ENCODE measurements at regions not wholly inside any gene's neighbourhood (a gene's known extent, or its start where the extent isn't known, plus 50 kb on each side); places are given as distances from the start of the nearest gene placed in this dataset.

DNA sequence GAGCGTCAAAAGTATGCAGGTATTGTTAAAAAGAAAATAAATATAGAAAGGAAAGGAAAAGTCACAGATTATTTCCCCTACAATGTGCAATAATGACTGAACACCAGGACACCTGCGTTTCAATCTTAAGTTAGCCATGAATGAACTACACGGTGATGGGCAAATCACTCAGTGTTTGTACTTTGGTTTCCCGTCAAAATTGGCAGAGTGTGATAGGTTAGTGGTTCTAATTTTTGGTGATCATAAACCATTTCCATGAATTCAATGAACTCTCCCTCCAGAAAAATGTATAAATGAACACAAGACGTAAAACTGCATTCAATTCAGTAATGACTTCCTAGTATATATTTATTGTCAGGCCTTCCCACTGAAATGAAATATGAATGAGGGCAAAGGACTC is 59.0 kb upstream of the ITGA1 start:
- no peak for TF ChIP-seq MXI1 (IDR thresholded peaks at IDR 0.05; ENCODE audit: low read depth, low read length)
- TF ChIP-seq, protein P1, sequence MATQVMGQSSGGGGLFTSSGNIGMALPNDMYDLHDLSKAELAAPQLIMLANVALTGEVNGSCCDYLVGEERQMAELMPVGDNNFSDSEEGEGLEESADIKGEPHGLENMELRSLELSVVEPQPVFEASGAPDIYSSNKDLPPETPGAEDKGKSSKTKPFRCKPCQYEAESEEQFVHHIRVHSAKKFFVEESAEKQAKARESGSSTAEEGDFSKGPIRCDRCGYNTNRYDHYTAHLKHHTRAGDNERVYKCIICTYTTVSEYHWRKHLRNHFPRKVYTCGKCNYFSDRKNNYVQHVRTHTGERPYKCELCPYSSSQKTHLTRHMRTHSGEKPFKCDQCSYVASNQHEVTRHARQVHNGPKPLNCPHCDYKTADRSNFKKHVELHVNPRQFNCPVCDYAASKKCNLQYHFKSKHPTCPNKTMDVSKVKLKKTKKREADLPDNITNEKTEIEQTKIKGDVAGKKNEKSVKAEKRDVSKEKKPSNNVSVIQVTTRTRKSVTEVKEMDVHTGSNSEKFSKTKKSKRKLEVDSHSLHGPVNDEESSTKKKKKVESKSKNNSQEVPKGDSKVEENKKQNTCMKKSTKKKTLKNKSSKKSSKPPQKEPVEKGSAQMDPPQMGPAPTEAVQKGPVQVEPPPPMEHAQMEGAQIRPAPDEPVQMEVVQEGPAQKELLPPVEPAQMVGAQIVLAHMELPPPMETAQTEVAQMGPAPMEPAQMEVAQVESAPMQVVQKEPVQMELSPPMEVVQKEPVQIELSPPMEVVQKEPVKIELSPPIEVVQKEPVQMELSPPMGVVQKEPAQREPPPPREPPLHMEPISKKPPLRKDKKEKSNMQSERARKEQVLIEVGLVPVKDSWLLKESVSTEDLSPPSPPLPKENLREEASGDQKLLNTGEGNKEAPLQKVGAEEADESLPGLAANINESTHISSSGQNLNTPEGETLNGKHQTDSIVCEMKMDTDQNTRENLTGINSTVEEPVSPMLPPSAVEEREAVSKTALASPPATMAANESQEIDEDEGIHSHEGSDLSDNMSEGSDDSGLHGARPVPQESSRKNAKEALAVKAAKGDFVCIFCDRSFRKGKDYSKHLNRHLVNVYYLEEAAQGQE (IDR thresholded peaks at IDR 0.05; ENCODE audit: low read depth, low read length), result no peak
- TF ChIP-seq, protein P2, sequence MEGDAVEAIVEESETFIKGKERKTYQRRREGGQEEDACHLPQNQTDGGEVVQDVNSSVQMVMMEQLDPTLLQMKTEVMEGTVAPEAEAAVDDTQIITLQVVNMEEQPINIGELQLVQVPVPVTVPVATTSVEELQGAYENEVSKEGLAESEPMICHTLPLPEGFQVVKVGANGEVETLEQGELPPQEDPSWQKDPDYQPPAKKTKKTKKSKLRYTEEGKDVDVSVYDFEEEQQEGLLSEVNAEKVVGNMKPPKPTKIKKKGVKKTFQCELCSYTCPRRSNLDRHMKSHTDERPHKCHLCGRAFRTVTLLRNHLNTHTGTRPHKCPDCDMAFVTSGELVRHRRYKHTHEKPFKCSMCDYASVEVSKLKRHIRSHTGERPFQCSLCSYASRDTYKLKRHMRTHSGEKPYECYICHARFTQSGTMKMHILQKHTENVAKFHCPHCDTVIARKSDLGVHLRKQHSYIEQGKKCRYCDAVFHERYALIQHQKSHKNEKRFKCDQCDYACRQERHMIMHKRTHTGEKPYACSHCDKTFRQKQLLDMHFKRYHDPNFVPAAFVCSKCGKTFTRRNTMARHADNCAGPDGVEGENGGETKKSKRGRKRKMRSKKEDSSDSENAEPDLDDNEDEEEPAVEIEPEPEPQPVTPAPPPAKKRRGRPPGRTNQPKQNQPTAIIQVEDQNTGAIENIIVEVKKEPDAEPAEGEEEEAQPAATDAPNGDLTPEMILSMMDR (IDR thresholded peaks at IDR 0.05), result no peak
- no peak for TF ChIP-seq GATA2 (CRISPR knock-in tag; IDR thresholded peaks at IDR 0.05)
- TF ChIP-seq RAD21 (IDR thresholded peaks at IDR 0.05; ENCODE audit: low read length), result no peak
- TF ChIP-seq POLR2AphosphoS5 (IDR thresholded peaks at IDR 0.05; ENCODE audit: low read depth, low read length), result no peak
- TF ChIP-seq, protein P3, sequence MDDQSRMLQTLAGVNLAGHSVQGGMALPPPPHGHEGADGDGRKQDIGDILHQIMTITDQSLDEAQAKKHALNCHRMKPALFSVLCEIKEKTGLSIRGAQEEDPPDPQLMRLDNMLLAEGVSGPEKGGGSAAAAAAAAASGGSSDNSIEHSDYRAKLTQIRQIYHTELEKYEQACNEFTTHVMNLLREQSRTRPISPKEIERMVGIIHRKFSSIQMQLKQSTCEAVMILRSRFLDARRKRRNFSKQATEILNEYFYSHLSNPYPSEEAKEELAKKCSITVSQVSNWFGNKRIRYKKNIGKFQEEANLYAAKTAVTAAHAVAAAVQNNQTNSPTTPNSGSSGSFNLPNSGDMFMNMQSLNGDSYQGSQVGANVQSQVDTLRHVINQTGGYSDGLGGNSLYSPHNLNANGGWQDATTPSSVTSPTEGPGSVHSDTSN (IDR thresholded peaks at IDR 0.05), result no peak
- TF ChIP-seq FOSL2 (IDR thresholded peaks at IDR 0.05; ENCODE audit: borderline replicate concordance, low read depth), result no peak
- TF ChIP-seq YY1 (IDR thresholded peaks at IDR 0.05; ENCODE audit: low read depth), result no peak
- TF ChIP-seq TAF1 (IDR thresholded peaks at IDR 0.05; ENCODE audit: borderline replicate concordance, low read depth, low read length), result no peak
- no peak for TF ChIP-seq EZH2phosphoT487 (IDR thresholded peaks at IDR 0.05; ENCODE audit: borderline replicate concordance, low read depth)
- TF ChIP-seq TEAD4 (IDR thresholded peaks at IDR 0.05; ENCODE audit: borderline replicate concordance, insufficient read depth), result no peak
- no peak for TF ChIP-seq SIN3A (IDR thresholded peaks at IDR 0.05; ENCODE audit: borderline replicate concordance, low read depth, low read length)
- TF ChIP-seq FOXM1 (IDR thresholded peaks at IDR 0.05; ENCODE audit: low read depth), result no peak
